GM18861 (cell line): ENCODE measurements at regions not wholly inside any gene's neighbourhood (a gene's known extent, or its start where the extent isn't known, plus 50 kb on each side); places are given as distances from the start of the nearest gene placed in this dataset.

Experiments
- ATAC-seq: cut with Tn5 transposase; IDR thresholded peaks from one replicate; pipeline ENCODE4 v1.9.1; 2021; ENCODE audit not compliant: unreplicated experiment

DNA sequence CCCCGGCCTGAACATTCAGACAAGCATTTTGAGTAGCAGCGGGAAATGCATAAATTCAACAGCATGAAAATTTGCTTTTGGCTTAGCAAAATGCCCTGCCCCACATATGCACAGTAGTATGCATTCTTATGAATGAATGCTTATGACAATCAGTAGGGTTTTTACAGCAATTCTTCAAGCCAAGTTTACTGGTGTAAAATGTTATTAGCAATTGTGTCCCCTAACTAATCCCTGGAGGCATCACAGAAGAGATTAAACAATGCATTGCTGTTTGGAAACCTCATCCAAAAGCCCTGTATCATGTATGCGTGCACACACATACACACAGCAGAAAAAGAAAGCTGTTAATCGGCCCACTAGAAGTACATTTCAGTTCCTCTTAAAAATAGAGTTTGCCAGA, 406.5 kb downstream of the LRIG3 start:
- ATAC-seq: no peak

- ATAC-seq: no peak
These were observed 400.5 kb downstream of the LRIG3 start for GRCh38 chr12:58519839-58520238.

- no peak for ATAC-seq
These were observed 399.2 kb downstream of the LRIG3 start for GRCh38 chr12:58521152-58521551.

GRCh38 chr12:58521796-58522195, 398.5 kb downstream of the LRIG3 start:
- ATAC-seq: no peak

- ATAC-seq: no peak
These were observed 396.9 kb downstream of the LRIG3 start for GRCh38 chr12:58523360-58523759.

DNA sequence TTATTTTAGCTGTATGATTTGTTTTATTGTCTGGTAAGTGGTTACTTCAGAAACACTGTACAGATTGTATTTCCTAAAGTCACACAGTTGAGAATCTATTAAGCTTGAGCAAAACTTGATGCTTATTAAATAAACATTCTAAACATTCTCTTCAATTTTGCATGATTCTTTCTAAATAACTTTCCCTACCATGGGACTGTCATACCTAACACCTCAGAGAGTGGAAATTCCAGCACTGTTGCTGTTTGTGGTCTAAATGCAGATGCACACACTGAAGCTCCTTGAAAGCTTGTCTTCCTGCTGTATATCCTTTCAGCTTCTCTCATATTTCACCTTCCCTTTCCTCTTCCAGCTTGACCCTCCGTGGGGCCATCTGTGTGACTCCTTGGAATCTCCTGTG, 392.0 kb downstream of the LRIG3 start:
- no peak for ATAC-seq

DNA sequence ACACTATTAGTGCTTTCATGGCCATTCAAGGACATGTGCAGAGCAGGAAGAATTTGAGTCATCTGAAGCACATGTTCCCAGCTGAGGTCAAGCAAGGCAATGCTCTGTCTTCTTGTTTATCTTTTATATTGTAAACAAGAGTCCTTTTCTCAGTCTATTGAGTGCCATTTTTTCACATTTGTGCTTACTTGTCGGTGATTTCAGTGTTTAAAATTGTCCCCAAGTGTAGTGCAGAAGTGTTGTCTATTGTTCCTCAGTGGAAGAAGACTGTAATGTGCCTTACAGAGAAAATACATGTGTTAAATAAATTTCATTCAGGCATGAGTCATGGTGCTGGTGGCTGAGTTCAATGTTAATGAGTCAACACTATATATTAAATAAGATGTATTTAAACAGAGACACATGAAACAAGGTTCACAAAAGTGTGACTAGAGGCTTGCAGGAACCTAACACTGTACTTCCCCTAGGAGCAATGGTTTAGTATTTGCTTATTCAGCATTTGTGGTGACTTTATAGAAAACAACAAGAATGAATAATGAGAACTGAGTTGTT, 391.1 kb downstream of the LRIG3 start:
- no peak for ATAC-seq

DNA sequence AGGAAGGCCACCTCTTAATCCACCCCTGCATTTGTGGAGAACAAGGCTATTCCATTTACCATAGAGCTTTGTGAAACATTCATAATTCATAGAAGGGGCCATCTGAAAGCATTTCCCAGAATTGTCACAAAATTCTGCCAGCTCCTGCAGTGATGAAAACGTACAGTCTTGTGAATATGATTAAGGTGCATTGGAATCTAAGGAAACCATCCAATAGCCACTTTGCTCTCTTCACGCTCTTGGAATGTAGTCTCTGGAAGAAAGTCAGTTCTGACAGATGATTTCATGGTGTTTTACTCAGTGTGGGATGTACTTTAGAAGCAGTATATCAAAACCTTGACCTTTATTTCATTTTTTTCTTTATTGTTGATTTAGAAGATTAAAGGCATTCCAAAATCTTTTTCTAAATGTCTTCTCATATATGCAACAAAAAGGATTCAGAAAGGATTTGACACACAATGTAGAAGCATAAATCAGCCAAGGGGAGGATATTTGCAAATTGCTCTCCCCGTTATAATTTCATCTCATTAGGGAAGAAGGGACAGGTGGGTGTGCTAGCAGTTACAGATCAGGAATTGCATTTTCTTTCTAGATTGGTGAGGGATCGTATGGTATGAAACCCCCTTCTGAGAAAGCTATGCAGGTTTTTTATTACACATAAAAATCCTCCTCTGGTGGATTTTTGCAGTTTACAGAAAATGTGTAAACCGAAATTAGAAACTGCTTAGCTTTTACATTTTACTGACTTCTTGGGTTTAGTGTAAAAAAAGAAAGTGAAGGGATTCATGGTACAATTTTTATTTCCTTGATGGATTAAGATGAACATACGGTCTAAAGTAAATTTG, 390.2 kb downstream of the LRIG3 start:
- no peak for ATAC-seq

DNA sequence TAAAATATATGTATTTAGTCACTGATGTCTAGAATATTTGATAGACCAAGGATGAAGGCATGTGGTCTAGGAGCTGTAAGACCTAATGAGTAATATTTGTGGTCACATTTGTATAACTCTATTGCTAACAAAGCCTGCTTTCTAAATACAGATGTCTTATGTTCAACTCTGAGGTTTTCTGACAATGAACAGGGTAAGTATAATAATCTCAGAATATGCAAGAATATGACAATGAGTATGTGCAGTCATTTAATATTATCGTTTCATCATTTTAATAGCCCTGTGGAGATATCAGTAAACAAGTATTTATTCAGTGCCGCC, 389.6 kb downstream of the LRIG3 start:
- ATAC-seq: no peak

- no peak for ATAC-seq
These were observed 387.3 kb downstream of the LRIG3 start for GRCh38 chr12:58532855-58533608.

DNA sequence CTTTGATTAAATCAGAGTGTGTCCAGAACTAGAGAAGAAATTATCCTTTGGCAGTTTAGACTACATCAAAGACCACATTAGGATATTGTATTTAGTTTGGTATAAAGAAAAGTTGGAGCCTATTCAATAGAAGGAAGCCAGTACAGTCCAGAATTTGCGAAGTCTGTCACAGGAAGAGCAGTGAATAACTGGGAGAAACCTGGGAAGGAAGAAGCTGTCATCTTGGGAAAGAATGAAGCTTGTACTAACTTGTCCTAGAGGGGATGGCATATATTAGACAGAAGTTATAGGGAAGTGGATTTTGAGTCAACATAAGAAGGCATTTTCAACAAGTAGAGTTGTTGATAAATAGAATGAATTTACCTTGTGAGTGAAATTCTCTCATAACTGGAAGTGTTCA, 386.7 kb downstream of the LRIG3 start:
- no peak for ATAC-seq

- no peak for ATAC-seq
These were observed 383.0 kb downstream of the LRIG3 start for GRCh38 chr12:58537278-58537677.

- ATAC-seq: no peak
These were observed 381.0 kb downstream of the LRIG3 start for GRCh38 chr12:58539295-58539694.

- ATAC-seq: peak; percentile 91
These were observed 379.6 kb downstream of the LRIG3 start for GRCh38 chr12:58540480-58541299.

GRCh38 chr12:58541300-58541690, 379.0 kb downstream of the LRIG3 start:
- ATAC-seq: no peak

DNA sequence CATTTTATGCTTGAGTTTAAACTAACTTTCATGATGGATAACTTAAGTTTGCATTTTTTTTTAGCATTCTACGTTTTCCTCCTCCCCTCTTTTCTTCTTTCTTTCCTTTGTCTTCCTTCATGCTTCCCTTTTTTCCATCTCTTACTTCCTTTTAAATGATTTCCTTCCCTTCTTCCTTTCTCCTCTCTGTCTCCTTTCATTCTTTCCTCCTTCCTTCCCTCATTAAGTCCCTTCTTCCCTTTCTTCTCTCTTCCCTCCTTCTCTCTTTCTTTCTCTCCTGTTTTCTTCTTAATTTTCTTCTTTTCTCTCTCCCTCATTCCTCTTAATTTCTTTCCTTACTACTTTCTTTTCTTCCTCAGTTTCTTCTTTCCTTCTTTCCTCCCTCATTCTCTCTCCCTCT, 376.0 kb downstream of the LRIG3 start:
- no peak for ATAC-seq

DNA sequence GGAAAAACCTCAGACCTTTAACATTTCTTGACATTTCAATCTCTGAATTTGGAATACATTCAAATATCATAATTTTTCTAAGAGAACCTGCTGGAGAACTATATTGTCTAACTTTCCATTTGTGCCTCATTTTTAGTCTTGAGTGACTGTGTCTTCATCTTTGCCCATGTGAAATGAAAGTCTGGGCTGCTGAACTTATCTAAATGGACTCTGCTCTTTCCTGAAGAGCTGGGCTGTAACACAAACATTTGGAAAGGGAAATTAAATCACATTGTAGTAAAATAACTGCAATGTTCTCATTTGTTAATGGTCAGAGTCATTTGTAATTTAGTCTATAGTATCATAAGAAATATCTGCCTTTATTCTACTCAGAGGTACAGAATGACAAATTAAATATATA, 373.1 kb downstream of the LRIG3 start:
- no peak for ATAC-seq

DNA sequence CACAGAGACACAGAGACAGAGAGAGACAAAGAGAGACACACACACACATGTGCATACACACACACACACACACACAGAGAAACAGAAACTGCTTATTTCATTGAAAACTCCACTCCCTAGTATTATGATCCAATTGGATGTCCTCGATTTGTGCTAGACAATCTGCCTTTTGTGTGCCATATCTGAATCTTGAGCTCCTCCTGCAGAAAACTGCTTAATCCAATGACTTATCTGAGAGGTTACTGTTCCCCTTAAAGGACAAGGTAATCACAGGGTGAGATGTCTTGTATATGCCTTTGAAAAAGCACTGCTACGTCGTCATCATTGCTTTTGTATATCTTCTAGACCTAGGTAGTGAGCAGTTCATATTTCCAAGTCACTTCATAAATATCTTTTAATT, 371.5 kb downstream of the LRIG3 start:
- no peak for ATAC-seq

DNA sequence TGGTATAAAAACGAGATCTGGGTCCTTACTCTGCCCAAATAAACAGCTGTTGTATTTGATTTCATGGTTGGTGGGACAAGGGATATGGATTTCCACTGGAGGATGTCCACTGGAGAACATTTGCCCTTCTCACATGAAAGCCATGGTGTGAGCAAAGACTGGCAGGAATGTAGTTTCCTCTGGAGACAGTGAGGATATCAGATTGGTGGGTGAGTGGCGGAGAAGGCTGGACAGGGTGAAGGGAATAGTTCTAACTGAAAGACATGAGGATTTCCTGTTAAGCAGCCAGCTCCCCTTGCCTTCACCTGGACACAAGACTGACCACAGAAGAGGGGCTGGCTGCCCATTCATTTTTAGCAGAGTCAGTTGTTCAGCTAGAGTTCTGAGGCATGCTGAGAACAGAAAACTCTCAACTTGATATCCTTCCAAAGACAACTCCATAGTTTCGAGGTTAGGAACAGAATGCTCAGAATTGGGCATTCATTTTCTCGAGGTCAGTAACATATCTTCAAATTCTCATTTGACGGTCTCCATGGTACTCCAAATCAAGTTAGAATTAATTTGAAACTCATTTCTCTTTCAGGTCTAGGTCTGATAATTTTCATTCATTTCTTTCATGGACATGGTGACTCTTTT, 365.7 kb downstream of the LRIG3 start:
- ATAC-seq: no peak

- no peak for ATAC-seq
These were observed 363.1 kb downstream of the LRIG3 start for GRCh38 chr12:58557171-58557570.

- ATAC-seq: no peak
These were observed 362.6 kb downstream of the LRIG3 start for GRCh38 chr12:58557661-58558060.
